ENCODE measurements at regions not wholly inside any gene's neighbourhood (a gene's known extent, or its start where the extent isn't known, plus 50 kb on each side); places are given as distances from the start of the nearest gene placed in this dataset.
"Not testable (repeated sequence)": the region's sequence is repeated elsewhere in the genome, so short reads cannot be mapped to it uniquely, and the experiment has no call there.

DNA sequence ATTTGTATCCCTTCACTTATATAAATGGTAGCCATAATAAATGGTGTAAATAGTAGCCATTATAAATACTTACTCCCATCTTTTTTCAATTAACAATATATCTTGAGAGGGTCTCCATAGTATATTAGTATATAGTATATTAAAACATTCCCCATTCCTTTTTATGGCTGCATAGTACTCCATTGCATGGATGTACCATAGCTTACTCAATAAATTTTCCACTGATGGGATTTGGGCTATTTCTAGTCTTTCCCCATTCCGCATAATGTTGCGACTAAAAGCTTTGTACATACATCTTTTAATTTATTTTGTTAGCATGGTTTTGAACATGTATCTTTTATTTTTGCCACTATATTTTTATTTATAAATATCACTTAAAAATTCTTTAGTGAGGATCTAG lies 366.3 kb downstream of the IL20RB start:
- no peak for DNase-seq

DNA sequence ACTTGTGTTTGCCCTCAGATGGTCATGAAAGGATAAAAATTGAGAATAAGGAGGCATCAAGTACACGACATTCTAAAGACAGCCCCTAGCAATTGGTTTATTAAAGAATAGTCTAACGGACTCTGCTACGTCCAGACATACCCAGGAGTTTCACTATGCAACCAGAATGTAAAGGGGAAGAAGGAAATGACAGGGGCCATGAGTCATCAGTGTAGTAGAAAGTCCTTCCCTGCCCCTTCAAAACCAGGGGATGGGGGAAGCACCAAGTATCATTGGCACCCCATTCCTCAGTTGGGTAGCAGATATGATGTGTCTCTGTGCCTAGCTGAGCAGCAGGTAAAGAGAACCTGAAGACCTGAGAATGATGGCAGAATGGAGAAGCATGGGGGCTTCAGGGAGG lies 367.4 kb downstream of the IL20RB start:
- no peak for DNase-seq

DNA sequence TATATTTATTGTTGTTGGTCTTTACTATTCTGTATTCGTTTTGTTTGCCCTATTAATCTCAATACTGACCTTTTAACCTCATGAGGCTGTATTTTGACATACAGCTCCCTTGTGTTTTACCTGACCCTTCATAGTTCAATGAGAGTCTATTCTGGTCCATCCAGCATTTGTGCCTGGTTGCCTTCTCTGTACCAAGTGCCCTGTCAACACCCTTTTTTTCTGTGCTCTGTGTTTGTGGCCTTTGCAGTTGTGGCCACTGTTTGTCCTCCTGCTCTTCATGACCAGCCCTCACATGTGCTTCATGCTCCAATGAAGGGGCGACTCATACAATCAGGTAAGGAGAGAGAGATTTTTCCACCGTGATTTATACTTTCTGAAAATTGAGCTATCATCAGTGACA lies 368.2 kb downstream of the IL20RB start:
- no peak for DNase-seq

DNA sequence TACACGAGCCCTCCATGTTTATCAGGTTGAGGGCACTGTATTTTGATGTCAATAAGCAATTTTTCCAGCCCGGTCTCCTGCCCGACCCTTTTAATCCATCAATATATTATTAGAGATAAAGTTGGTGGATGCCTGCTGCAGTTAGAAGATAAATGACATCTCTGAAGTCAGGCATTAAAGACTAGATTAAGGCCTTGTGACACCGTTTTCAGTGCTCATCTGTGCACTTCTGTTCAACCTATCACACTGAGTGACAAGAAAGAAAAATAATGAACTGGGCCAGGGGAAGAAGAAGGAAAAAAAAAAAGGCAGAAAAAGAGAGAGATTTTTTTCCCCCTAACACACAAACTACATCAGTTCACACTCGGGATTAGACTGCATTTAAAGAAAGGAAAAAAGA lies 371.8 kb downstream of the IL20RB start:
- no peak for DNase-seq

DNA sequence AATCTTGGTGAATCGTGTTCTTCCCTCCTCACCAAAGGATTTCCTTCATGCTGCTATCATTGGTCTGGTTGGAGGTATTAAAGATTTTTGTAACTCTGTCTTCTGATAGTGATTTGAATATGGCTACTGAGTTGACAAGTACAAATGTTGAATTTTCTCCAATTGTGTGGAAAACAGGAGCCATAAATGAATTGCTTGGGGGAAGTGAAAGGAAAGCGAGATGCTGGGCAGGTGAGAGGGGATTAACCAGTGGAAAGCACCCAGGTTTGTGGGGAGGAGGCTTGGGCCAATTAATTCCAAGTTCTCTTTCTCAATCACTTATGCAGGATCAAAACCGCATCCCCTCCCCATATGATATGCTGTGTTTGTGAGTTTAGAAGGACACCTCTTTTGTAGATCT lies 372.5 kb downstream of the IL20RB start:
- no peak for DNase-seq

DNA sequence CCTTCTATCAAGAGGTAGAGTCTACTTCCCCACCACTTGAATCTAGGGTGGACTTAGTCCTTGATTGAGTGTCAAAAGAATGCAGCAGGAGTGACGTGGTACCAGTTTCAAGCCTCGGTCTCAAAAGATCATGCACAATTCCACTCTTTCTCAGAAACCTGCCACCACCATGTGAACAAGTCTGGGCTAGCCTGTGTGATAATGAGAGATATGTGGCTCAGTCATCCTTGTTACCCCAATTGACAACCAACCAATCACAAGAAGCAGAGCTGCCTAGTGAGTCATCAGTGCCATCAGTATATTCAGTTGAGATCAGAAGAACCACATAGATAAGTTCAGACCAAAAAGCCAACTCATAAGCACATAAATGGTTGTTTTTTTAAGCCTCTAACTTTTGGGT lies 374.5 kb downstream of the IL20RB start:
- DNase-seq, result no peak

DNA sequence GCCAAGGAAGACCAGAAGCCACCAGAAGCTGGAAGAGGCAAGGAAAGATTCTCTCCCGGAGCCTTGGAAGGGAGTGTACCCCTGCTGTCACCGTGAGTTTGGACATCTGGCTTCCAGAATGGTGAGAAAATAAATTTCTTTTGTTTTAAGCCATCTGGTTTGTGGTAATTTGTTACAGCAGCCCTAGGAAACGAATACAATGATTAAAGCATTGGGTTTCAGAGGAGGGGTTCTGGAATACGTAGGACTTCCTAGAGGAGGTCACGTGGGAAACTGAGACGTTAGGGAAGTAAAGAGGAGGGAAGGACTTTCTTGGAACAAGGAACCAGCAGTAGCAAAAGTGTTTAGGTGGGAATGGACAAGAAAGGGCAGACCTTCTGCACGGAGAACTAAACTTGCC lies 377.7 kb downstream of the IL20RB start:
- DNase-seq, result no peak

DNA sequence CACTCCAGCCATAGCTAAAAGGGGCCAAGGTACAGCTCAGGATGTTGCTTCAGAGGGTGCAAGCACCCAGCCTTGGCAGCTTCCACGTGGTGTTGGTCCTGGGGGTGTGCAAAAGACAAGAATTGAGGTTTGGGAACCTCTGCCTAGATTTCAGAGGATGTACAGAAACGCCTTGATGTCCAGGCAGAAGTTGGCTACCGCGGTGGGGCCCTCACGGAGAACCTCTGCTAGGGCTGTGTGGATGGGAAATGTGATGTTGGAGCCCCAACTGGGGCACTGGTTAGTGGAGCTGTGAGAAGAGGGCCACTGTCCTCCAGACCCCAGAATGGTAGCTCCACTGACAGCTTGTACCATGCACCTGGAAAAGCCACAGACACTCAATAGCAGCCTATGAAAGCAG lies 380.6 kb downstream of the IL20RB start:
- not testable (repeated sequence) for DNase-seq

DNA sequence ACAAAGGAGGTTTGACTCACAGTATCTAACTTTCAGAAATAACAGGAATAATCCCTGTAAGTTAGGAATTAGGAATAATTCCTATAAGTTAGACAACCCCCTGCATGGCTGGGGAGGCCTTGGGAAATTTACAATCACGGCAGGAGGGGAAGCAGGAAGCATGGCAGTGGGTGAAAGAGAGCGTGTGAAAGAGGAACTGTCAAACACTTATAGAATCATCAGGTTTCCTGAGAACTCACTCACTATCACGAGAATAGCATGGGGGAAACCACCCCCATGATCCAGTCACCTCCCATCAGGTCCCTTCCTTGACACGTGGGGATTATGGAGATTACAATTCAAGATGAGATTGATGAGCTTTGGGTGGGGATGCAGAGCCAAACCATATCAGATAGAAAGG lies 385.5 kb downstream of the IL20RB start:
- DNase-seq, result no peak

DNA sequence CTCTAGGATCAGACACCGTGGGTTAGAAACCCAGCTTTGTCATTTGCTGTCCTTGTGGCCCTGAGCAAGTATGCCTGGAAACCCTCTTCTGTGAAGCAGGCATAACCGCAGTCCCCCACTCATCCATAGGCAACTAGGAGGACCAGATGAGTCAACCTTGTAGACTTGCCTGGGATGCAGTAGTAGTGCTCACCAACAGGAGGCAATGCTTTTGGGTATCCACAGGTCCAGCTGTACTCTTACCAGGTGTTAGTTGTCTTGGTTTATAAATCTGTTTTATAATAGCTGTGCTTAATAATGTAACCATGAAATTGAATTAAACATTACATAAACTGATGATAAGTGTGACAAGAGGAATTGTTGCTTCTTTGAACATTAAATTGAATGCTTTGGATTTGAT lies 389.3 kb downstream of the IL20RB start:
- no peak for DNase-seq

DNA sequence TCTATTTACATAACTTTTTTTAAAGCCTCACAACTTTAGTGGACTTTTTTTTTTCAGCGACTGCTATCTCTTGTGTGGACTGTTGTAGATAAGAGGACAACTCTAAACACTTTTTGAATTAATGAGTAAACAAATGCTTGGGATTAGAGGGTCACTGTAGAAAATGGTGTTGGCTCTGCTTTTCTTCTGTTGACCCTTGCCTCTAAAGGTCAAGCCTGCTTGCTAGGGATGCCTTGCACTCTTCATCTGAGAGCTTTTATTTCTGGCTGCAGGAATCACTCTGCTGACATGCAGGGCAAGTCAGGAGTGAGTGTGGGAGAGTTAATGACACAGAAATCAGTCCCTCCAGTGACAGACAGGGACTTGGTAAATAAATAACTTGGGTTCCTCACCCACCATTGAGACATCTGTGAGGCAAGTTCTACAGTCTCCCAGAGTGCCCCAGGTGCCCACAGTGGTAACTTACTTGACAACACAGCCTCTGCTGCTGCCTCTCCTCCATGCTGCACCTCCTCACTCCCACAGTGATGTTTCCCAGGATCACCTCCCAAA lies 390.1 kb downstream of the IL20RB start:
- DNase-seq, result no peak

DNA sequence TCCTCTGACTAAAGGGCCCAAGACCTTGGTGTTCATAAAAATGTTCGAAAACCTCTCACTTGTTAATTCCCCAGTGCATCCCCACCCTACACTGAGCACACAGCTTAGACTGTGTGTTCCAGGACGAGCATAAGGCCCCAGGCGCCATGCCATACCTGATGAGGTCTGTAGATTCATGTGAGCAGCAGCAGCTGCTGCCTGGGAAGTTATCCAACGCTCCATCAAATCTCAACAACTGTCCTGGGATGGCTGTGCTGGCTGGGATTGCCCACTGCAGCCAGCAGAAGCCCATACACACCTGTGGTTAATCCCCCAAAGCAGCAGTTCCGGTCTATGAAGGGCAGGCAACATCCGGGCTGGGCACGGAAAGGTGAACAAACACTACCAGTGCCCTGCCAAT lies 391.2 kb downstream of the IL20RB start:
- no peak for DNase-seq

DNA sequence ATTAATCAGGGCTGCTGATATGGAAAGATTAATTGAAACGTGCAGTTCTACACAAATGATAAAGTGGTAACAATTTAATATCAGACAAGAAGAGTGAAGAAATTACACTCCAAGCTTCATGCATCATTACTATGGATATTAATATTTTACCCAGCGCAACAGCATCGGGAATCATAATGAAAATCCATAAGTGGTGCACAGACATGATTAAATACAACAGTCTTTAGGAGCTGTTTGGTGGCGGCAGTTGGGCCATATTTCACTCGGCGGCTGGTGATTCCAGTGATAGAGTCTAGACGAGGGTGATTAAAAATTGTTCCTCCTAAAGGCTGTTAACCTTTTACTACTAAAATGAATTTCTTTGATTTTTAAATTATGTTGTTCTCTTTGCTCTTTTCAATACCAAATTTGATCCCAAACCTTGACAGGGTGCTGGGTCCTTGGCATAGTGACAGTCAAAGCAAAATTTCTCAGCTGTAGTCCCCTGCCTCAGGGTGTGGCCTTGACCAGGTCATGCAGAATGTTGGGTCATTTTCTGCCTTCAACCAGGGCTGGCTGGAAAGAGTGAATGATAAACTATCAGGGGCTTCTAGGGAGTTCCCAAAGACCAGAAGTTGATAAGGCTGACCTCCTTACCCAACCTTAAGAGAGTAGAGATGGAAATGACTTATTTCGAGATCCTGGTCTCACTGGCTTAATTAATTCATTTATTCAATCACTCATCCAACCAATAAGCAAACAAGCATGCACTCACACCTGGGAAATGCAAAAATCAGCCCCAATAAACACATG lies 392.0 kb downstream of the IL20RB start:
- DNase-seq, result no peak

DNA sequence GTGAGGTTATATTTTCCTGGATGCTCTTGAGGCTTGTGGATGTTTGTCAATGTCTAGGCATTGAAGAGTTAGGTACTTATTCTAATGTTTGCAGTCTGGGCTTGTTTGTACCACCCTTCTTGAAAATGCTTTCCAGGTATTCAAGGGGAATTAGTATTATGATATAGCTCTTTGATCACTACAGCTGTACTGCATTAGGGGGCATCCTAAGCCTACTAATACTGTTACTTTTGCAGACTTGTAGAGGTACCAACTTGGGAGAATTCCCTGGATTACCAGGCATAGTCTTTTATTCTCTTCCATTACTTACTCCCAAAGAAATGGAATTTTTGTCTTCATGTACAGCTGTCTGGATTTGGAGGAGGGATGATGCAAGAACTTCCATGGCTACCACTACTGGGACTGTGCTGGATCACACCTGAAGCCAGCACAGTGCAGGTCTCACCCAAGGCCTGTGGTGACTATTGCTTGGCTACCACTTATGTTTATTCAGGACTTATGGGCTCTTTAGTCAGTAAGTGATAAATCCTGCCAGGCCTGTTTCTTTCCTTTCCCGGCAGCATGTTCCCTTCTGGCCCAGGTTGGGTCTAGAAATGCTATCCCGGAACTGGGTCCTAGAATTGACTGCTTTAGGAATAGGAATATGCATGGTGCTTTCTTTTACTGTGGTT lies 402.9 kb downstream of the IL20RB start:
- no peak for DNase-seq

DNA sequence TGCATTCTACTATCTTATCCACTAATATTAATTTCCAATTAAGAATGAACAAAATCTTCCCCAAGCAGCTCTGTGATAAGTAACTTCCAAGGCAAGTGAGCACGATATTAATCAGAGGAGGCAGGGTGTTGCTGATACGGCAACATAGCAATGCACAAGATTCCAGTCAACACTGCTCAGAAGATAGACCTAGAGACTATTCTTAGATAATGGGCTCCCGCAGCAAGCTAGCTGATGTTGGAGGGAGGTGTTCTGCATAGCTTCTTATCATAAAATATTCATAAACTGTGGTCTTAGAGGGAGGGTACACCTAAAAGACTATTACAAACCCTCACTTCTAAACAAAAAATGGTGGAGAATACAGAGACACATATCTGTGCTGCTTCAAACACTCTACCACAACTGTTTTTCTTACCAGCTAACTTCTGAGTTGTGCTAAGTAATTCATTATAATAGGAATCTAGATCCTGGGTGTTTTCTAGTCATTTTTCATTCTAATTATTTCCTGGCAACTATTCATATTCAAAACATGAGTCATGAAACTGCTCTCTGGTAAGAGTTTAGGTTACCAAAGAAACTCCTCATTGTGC lies 382.0 kb upstream of the SOX14 start:
- no peak for DNase-seq

DNA sequence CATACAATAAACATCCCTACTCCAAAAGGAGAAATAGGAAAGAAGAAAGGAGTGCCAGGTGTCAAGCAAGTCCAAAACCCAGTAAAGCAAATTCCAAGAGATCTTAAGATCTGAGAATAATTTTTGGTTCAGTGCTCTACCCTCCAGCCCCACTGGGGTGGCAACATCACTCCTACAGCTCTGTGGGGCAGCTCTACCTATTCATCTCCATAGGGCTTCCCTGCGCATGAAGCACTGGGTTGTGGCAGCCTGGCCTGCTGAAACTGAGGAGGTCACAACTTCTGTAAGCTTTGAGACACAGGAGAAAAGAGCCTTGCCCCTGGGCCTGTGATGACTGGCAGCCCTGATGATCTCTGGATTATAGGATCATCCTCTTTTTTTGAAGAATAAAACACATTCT lies 378.2 kb upstream of the SOX14 start:
- no peak for DNase-seq

DNA sequence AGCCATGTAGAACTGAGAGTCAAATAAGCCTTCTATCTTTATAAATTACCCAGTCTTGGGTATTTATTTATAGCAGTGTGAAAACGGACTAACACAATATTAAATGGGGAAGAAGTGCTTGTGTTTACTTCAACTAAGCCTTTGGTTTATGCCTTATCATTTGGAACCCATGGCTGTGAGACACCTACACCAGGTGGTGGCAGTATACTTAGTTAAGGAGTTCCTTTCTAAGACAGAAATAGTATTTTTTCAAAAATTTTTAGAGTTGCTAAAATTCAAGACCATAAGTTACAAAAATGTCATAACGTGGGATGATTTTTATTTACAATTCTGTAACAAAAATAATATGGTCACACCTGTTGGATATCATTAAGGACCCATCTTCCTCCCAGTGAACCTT lies 354.5 kb upstream of the SOX14 start:
- DNase-seq, result no peak

DNA sequence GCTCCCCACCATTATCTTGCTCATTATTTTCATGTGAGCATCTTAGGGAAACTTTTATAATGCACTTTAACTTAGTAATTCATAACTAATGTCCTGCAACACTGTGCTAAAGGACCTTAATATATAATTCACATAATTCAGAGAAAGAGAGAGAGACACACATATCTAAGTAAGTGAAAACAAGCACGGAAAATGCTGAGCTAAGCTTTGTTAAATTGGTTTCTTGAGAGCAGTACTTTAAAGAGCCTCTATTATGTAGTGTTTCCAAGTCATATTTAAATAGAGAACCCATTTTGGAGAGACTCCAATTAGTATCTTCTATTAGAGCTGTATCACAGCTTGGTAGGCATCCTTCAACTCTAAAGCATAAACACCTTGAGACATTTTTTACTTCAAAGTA lies 354.1 kb upstream of the SOX14 start:
- no peak for DNase-seq

DNA sequence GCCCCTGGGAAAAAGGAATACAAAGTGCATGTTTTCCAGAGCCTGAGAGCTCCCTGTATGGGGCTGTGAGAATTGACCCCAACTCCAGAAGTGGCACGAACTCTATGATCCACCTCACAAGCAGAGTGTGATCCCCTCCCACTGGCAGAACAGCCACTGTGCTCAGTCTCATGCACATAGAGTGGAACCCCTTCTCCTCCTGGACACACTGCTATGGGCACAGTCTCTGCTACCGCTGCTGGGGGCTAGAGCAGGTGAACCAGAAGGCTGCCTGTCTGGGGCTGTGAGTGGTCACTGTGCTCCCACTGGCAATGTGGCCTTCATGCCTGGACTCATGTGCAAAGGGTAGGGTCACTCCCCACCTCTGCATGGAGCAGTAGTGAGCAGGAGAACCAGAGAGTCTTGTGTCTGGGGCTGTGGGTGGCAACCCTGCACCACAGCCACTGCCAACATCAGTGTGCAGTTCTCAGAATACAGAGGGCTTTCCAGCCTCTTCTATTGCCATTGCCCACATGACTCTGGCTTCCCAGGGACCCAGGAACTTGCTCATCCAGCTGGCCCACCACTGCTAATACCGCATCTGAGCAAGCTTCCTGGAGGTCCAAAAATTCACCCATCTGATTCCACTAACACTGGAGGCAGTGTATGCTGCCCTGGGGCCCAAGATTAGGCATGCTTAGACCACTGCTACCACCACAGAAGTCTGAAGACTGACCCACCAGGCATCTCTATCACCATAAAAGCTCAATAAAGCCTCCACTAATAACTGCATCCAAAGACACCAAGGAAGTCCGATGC lies 343.7 kb upstream of the SOX14 start:
- DNase-seq, result no peak

DNA sequence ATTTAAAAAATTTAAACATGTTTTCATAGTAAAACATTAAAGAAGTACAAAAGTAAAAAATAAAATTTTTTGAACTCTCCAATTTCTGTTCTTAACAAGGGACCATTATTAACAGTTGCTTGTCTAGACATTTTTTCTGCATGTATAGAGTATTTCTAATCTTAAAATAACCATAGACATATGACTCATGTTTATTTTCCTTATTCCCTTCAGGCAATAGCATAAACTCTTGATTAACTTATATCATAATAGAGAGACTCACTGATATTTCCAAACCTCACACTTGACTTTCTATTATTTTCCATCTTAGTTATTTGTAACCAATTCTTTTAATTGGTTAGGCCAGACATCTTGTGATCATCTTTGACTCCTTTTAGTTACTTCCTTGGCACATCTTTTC lies 325.6 kb upstream of the SOX14 start:
- DNase-seq, result no peak

DNA sequence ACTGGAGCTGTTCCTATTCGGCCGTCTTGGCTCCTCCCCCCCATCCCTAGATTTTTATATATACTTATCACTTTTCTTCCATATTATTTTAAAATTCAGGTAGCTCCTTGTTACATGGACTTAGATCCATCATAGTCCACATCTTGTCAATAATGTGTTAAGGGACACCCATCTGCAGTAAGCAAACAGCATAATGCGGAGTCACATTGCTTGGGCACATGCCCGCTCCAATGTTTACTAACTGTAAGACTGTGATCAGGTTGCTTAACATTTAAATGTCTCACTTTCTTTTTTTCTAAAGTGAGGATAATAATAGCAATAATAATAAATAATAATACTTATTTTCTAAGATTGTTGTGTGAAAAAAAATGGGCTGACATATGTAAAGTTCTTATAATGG lies 303.2 kb upstream of the SOX14 start:
- DNase-seq, result no peak

DNA sequence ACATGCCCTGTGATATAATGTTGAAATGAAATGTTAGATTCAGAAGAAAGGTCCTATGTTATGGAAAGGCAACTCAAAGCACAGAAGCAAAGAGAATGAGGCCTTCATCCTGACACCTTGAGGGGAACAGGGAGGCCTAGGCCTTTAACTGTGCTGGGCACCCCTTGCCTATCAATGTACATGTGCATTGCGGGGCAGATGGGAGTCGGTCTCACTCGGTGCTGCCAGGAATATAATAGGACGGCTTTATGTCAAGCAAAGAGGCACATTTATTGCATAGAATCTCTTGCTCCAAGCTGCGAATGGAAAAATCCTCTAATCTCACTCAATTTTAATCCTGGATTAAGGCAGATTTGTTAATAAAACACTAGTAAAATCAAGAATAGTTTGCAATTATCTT lies 301.0 kb upstream of the SOX14 start:
- DNase-seq, result no peak

DNA sequence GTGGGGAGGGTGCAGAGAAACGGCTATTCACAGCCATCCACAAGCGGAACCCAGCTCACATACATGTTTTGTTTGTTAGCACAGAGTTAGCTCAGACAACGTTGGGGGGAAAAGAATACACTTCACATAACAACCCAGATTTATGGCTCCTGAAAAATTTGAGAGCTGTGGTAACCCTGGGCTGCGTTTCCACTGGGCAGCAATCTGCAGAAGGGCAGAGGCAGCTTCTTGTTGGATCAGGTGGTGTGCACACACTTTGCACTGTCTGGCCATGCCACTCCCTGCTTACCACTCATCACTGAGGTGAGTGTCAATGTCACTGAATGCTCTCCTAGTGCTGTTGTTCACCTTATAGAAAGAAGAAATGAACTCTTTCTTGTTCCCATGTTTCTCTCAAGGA lies 299.8 kb upstream of the SOX14 start:
- no peak for DNase-seq

Measured in NCI-H1048 (cell line).